GM21825 (cell line): ENCODE measurements at regions not wholly inside any gene's neighbourhood (a gene's known extent, or its start where the extent isn't known, plus 50 kb on each side); places are given as distances from the start of the nearest gene placed in this dataset.
"Not testable (repeated sequence)": the region's sequence is repeated elsewhere in the genome, so short reads cannot be mapped to it uniquely, and the experiment has no call there.

Experiments used
- ATAC-seq: cut with Tn5 transposase; IDR thresholded peaks from one replicate; pipeline ENCODE4 v1.9.1; 2021; ENCODE audit warnings: mild to moderate bottlenecking, moderate library complexity; ENCODE audit not compliant: unreplicated experiment

- peak; percentile 50 for ATAC-seq
Measured at GRCh38 chr15:92803852-92804609, 96.1 kb upstream of the CHD2 start.

DNA sequence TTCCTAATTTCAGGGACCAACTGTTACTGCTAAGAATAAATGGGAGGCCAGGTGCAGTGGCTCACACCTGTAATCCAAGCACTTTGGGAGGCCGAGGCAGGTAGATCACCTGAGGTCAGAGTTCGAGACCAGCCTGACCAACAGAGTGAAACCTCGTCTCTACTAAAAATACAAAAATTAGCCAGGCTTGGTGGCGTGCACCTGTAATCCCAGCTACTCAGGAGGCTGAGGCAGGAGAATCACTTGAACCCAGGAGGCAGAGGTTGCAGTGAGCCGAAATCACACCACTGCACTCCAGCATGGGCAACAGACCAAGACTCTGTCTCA, 95.6 kb upstream of the CHD2 start:
- ATAC-seq = not testable (repeated sequence)

GRCh38 chr15:92805080-92805690, 94.9 kb upstream of the CHD2 start:
- no peak for ATAC-seq

- not testable (repeated sequence) for ATAC-seq
Measured at GRCh38 chr15:92806171-92806570, 94.0 kb upstream of the CHD2 start.

- ATAC-seq = no peak
Measured at GRCh38 chr15:92806763-92807162, 93.4 kb upstream of the CHD2 start.

- ATAC-seq = no peak
Measured at GRCh38 chr15:92807971-92808571, 92.1 kb upstream of the CHD2 start.

GRCh38 chr15:92808598-92809063, 91.5 kb upstream of the CHD2 start:
- ATAC-seq = peak; percentile 4

- ATAC-seq = peak; percentile 82
Measured at GRCh38 chr15:92809064-92809879, 90.9 kb upstream of the CHD2 start.

- ATAC-seq = no peak
Measured at GRCh38 chr15:92809880-92810361, 90.2 kb upstream of the CHD2 start.

- no peak for ATAC-seq
Measured at GRCh38 chr15:92810418-92811138, 89.5 kb upstream of the CHD2 start.

DNA sequence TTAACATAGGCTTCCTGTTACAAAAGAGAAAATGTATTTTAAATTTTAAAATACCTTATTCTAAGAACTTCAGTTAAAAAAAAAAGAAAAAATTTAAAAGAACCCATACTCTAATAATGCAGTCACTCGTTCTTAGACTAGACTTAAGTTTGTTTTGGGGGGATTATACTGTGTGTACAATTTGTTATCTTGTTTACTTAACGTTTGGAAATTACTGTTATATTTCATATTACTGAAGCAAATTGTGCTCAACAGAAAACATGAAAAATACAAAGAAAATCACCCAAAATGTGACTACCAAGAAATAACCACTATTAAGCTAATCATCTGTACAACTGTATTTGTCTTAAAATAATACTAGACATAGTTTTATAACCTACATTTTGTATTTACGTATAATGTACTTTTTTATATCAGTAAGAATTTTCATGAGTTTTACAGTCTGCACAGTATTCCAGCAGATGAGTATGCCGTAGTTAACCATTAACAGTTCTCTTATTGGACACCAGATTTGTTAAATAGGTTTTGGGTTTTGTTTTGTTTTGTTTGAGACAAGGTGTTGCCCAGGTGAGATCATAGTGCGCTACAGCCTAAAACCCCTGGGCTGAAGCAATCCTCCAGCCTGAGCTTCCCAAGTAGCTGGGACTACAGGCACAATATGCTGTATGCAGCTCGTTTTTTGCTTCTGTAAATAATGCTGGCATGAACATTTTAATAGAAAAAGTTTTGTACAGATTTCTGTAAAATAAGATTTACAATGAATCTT, 88.8 kb upstream of the CHD2 start:
- no peak for ATAC-seq

DNA sequence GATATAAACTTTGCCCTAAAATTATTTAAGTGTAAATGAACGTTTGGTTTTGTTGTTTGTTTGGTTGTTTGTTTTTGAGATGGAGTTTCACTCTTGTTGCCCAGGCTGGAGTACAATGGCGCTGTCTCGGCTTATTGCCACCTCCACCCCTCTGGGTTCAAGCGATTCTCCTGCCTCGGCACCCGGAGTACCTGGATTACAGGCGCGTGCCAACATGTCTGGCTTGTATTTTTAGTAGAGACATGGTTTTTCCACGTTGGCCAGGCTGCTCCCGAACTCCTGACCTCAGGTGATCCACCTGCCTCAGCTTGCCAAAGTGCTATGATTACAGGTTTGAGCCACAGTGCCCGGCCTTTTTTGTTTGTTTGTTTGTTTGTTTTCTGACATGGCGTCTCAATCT, 87.9 kb upstream of the CHD2 start:
- no peak for ATAC-seq

GRCh38 chr15:92813485-92813884, 86.6 kb upstream of the CHD2 start:
- ATAC-seq = no peak

- ATAC-seq = no peak
Measured at GRCh38 chr15:92817339-92817886, 82.7 kb upstream of the CHD2 start.

DNA sequence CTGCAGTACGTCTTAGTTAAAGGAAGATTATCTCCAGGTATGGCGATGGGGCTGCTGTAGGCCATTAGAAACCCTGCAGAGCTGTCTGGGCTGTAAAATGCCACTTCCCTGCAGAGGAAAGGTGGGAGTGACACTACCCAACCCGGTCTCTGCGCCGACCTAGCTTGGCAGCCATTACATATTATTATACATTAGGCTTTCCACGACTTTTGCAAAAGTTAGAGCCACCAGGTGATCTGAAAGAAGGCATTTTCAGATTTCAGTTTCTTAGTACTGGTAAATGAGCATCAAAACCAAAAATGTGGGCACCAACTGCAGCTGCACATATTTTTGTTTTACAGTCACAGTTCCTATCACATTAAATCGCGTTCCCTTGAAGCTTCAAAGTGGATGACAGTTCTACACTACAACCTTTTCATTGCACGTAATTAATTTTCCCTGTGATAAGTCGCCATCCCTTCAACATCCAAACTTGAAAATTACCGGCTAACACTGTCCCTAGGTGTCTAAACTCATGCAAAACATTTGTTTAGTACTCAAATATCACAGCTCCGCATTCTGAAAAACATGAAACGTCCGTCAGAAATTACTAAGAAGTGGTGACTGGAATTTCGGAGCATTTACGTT, 81.4 kb upstream of the CHD2 start:
- no peak for ATAC-seq

DNA sequence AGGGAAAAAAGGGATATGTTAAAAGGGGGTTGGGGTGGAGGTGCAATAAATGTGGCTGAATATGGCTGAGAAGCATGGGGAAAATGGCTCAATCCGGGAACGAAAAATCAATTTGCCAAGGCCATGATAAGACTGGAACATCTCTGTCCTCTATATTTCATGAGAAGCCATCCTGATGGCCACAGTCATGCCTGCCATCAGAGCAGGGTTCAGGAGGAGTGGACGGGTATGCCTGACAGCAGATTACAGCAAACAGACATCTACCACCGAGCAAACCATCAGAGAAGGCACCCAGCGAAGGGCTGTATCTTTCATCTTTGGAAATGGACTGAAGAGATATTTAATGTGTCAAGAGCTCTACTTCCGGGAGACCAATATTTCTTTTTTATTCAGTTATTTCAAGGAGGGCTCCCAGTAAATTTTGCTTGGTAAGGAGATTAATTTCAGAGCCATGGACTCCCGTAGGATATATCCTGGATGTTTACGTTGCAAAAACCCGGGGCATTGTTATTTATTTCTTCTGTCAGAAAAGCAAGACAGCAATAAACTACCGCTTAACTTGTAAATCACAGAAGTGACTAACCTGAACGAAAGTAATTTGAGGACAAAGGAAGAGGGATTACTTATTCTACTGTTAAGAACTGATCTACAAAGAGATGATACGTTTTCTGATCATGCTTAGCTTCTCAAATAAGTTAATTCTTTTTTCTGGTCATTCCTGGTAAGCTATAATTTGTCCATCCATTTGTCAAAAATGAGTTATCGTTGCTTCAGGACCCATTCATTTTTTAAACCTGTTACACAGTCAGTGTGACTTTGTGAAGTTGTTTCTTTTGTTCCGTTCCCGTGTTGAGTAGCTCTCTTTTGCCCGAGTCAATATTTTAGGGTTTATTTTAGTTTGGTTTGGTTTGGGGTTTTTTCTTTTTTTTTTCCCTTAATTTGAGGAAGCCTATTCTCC, 80.6 kb upstream of the CHD2 start:
- peak; percentile 9 for ATAC-seq

GRCh38 chr15:92820236-92821021, 79.7 kb upstream of the CHD2 start:
- peak; percentile 77 for ATAC-seq
